ENCODE measurements at regions not wholly inside any gene's neighbourhood (a gene's known extent, or its start where the extent isn't known, plus 50 kb on each side); places are given as distances from the start of the nearest gene placed in this dataset.
"Not testable (repeated sequence)": the region's sequence is repeated elsewhere in the genome, so short reads cannot be mapped to it uniquely, and the experiment has no call there.

DNA sequence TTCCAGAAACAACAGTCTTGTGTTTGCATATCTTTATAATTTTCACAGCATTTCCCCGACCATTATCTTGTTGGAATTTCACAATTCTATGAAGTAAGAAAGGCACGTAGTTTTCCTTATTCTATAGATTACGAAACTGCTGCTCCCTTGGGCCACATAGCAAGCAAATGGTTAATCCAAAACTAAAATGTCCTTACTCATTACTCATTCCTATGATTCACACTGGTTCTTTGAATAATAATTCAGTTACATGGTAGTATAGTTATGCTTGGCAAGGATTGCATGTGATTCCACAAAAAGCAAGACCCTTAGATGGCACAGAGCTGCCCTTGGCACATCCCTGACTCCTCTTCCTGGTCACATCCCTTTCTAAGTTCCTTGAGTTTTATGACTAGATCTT, 51.2 kb downstream of the OR13H1 start:
- DNase-seq (ENCODE audit: low spot score), result no peak

GRCh38 chrX:131607792-131608369, 64.0 kb downstream of the OR13H1 start:
- no peak for DNase-seq (ENCODE audit: low spot score)

GRCh38 chrX:131609480-131609879, 65.6 kb downstream of the OR13H1 start:
- DNase-seq (ENCODE audit: low spot score), result no peak

DNA sequence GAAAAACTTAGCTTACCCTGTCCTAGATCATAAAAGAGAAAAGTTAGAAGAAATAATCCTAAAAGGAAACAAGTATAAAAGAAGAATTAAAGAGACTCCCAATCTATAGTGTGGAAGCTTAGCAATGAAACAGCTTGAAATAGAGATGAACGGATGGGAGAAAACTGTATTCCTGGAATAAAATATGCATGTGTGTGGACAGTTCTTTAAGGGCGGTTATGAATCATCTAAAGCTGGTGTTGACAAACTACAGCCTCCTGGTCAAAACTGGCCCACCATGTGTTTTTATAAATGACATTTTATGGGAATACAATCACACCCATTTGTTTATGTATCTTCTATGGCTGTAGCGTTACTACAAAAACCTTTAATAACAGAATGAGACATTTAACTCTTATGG, 69.4 kb downstream of the OR13H1 start:
- no peak for DNase-seq (ENCODE audit: low spot score)

DNA sequence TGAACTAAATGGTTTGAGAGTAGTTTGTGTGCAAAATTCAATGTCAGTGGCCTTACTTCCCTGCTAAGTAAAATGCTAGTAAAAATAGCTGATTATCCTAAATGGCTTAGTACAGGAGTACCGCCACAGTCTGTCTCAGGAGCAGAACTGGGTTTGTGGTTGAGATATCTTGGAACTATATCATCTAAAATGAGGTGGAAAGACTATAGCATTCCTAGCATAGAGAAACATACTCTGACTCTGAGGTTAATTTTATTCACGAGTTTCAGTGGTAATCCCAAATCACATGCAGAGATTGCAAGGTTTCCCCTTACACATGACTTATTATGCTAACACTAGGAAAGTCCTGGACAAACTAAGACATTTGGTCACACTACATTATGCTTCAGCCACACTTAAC, 70.4 kb downstream of the OR13H1 start:
- no peak for DNase-seq (ENCODE audit: low spot score)

- DNase-seq (ENCODE audit: low spot score), result no peak
Observed at GRCh38 chrX:131617182-131617581, 73.3 kb downstream of the OR13H1 start.

DNA sequence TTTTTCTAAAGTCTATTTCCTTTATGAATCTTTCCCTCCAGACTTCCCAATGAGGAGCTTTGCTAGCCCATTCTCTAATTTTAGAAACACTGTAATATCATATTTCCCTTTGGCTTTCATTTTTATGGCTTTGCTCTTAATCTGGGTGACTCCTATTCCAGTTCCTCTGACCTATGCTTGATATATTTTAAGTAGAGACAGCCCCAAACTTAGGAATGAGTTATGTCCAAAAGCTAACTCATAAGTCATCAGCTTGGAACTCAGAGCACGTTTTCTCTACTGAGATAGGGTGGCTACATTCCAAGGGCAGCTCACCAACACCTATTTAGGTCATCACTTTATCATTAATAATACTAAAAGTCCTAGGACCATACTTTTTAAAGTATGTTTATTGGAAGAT, 77.8 kb downstream of the OR13H1 start:
- DNase-seq (ENCODE audit: low spot score), result no peak

DNA sequence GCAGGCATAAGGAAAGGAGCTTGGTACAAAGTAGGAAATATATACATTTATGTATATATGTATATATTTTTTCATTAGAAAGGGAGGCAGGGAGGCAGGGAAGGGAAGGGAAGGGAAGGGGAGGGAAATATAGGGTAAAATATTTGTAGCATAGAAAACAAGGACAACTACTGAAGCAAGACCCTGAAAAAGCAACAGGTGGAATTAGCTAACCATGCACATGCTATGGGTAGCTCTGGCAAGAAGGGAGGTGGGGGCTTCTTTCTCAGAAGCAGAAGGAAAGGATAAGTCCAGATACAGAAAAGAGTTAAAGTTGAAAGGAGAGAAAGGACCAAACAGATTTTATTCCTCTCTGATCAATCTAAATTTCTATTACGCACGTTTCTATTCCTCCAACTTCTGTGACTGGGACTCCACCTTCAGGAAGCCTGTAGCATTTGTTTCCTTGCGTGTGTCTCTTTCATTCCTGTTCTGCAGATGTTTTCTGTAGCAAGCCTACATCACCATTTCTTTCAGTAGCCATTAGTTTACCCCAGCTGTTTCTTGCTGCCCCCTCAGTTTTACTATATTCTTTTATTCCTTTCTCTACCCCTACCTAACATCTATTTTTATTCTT, 82.9 kb downstream of the OR13H1 start:
- peak; percentile 1 for DNase-seq (ENCODE audit: low spot score)

- DNase-seq (ENCODE audit: low spot score), result no peak
Observed at GRCh38 chrX:131630534-131630933, 86.7 kb downstream of the OR13H1 start.

DNA sequence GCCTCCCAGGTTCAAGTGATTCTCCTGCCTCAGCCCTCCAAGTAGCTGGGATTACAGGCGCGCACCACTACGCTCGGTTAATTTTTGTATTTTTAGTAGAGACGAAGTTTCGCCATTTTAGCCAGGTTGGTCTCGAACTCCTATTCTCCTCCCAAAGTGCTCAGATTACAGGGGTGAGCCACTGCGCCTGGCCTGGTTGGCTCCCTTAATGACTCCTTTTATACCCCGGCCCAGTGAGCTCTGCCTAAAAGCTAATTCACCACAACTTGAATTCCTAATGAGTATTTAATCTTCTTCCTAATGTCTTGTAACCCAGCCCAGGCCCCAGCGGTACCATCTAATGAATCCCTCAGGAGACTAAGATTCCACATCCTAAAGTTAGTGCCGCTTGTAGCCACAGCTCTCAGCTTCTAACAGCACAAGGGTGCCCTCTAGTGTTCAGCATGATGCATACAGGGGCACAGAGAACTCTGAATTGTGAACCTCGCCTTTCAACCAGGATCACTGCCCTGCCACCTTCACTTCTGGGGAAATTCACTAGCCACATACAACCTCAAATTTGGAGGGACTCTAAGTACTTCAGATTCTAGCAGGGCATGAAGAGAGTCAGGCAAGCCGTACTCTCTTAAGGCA, 89.5 kb downstream of the OR13H1 start:
- DNase-seq (ENCODE audit: low spot score), result peak; percentile 43

DNA sequence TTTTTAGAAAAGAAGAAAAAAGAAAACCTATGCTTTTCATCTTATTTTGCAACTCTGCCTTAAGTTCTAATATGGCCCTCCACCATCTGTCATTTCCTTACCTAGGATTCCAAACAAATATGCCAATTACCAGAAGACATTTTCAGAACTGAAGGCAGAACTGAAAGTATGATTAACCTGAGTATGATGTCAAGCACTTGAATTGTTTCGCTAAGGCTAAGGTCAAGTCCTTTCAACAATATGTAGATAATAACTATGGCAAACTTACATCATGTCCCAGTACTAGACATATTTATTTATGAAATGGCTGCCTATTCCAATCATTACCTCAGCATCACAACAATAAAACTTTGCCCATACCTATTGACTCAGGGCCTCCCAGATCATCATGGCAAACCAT, 91.0 kb downstream of the OR13H1 start:
- DNase-seq (ENCODE audit: low spot score), result no peak

GRCh38 chrX:131646106-131646505, 102.2 kb downstream of the OR13H1 start:
- no peak for DNase-seq (ENCODE audit: low spot score)

- no peak for DNase-seq (ENCODE audit: low spot score)
Observed at GRCh38 chrX:131649741-131650140, 105.9 kb downstream of the OR13H1 start.

DNA sequence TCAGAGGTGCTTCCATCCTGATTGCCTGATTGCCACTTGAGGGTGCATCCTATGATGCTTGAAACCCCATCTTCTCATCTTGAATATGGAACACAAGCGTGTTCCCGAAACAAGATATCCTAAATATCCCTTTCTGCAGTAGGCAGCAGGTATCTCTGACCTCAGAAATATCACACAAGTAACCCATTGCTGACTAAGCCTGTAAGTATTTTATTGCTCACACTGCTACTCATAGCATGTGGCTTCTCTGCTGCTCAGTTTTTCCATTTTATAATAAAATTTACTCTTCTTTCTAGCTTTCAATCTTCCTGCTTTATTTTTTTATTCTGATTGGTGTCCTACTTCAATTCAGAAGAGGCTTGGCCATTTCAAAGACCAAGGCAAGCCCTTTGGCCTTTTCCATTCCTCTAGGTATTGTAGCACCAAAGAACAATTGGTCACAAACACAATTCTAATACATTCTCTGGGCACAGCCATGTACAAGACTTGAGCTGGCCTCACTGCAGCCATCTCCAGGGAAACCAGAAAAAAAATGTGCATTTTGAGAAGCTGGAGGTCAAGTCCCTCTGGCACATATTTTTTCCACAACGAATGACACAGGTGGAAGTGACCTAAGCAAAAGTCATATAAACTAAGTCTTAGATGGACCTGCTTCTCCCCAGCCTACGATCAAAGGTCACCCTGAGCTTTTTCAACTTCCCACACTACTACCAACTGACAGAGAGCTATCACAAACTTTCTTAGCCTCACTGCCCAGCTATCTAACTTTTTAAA, 107.0 kb downstream of the OR13H1 start:
- DNase-seq (ENCODE audit: low spot score), result no peak

- not testable (repeated sequence) for DNase-seq (ENCODE audit: low spot score)
Observed at GRCh38 chrX:131663726-131664125, 119.9 kb downstream of the OR13H1 start.

- DNase-seq (ENCODE audit: low spot score), result no peak
Observed at GRCh38 chrX:131671735-131672134, 127.9 kb downstream of the OR13H1 start.

DNA sequence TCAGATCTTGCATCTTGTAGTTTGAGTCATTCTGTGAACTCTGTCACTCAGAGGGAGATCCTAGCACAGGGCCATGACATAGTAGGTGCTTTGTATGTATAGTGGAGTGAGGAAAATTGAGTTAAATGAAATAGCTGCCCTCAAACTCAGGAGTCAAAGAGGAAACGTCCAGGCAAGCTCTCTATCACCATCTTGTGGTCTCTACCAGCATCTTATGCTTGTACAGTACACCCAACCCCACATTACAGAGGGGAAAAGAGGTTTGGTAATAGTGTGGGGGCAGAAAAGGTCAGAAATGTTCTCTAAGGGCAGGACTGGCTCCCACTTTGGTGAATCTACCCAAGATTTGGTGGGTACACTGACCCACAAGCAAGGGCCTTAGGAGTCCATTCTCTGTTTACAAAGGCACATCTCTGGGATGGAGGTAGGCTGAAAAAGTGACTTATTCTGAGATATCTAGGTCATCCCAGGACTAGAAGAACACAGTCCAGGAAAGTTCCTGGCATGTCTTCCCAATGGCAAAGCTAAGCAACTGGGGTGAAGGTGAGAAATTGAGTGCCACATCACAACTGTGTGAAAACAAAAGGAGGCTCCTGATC, 131.8 kb downstream of the OR13H1 start:
- DNase-seq (ENCODE audit: low spot score), result no peak

- DNase-seq (ENCODE audit: low spot score), result peak; percentile 4
Observed at GRCh38 chrX:131677655-131678628, 134.1 kb downstream of the OR13H1 start.

- not testable (repeated sequence) for DNase-seq (ENCODE audit: low spot score)
Observed at GRCh38 chrX:131682735-131683134, 138.9 kb downstream of the OR13H1 start.

DNA sequence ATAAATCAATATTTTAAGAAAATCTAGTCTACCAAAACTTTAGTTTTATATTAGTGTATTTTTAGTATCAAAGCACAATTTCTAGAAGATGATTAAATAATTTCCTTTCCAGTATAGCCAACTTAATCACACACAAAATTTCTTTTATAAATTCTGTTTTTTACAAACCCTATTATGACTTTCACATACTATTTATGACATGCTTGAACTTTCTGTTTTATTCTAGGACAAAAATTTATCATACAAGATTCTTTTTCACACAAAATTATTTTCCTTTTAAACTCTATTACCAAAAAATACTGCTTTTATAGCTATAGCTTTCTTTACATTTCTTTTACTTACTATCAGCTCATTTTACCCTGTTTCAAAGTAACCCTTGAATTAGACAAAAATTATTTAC, 149.5 kb downstream of the OR13H1 start:
- DNase-seq (ENCODE audit: low spot score), result no peak

DNA sequence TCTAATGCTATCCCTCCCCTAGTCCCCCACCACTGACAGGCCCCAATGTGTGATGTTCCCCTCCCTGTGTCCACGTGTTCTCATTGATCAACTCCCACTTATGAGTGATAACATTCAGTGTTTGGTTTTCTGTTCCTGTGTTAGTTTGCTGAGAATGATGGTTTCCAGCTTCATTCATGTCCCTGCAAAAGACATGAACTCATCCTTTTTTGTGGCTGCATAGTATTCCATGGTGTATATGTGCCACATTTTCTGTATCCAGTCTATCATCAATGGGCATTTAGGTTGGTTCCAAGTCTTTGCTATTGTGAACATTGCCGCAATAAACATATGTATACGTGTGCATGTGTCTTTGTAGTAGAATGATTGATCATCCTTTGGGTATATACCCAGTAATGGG, 153.1 kb downstream of the OR13H1 start:
- not testable (repeated sequence) for DNase-seq (ENCODE audit: low spot score)
